IPS-18a (cell line): ENCODE measurements at regions not wholly inside any gene's neighbourhood (a gene's known extent, or its start where the extent isn't known, plus 50 kb on each side); places are given as distances from the start of the nearest gene placed in this dataset.

Experiments
- H3K27ac ChIP-seq: one replicate; pipeline ENCODE4 v1.5.1; 2013; ENCODE audit warnings: low read length
- H3K27me3 ChIP-seq: one replicate; pipeline ENCODE4 v1.6.1; 2013; ENCODE audit warnings: mild to moderate bottlenecking, low read length; ENCODE audit not compliant: control insufficient read depth, insufficient read depth
- H3K36me3 ChIP-seq: one replicate; pipeline ENCODE4 v1.6.1; 2013; ENCODE audit warnings: low read depth, low read length; ENCODE audit not compliant: control insufficient read depth
- H3K4me1 ChIP-seq: one replicate; pipeline ENCODE4 v1.6.1; 2013; ENCODE audit warnings: low read depth, low read length; ENCODE audit not compliant: control insufficient read depth
- H3K4me3 ChIP-seq: one replicate; pipeline ENCODE4 v1.5.1; 2013; ENCODE audit warnings: low read length
- H3K9ac ChIP-seq: one replicate; pipeline ENCODE4 v1.6.1; 2013; ENCODE audit warnings: mild to moderate bottlenecking, low read length, moderate library complexity
- H3K9me3 ChIP-seq: one replicate; pipeline ENCODE4 v1.6.1; 2013; ENCODE audit warnings: low read depth, low read length; ENCODE audit not compliant: control insufficient read depth

DNA sequence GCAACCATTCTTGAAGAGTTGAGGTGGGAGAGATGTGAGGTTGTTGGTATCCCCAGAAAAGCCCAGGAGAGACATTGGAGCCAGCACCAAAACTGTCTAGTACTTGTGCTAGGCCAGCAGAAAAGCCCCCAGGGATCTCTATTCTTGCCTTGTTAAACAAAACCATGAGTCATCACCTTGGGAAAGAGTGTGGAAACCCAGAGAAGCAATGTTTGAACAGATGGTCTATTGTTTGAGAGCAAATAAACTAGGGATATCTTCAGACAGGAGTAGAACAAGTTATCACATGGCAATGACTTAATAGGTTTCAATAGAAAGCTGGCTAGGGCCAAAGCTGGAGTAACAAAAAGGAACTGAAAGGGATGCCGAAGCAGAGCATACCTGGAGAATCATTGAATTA, 195.7 kb upstream of the CASK start:
- Histone ChIP-seq H3K36me3 (no peaks in the 10 kb centered on the region), H3K27me3 (no peaks in the 10 kb centered on the region), H3K9ac (no peak overlapping the region), H3K4me3 (no peak overlapping the region), H3K9me3 (peaks cover 8% of the 10 kb centered on the region), H3K4me1 (no peaks in the 10 kb centered on the region), H3K27ac (no peak overlapping the region)

DNA sequence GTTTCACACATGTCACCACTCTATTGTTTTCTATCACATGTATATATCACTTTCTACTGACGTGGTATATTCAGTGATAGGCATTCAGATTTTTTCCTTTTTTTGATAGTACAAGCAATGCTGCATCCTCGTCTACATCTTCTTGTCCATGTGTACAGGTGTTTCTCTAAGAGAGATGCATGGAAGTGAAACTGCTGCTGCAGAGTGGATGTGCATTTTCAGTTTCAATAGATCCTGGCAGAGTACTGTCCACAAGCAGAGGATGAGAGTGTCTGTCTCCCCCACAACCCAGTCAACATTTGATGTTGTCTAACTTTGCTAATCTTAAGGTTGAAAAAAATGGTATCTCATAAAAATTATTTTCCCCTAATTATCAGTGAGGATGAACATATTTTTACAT, 194.0 kb upstream of the CASK start:
- Histone ChIP-seq H3K36me3 (no peaks in the 10 kb centered on the region), H3K9me3 (peaks cover 8% of the 10 kb centered on the region), H3K9ac (no peak overlapping the region), H3K4me1 (no peaks in the 10 kb centered on the region), H3K27ac (no peak overlapping the region), H3K27me3 (no peaks in the 10 kb centered on the region), H3K4me3 (no peak overlapping the region)

DNA sequence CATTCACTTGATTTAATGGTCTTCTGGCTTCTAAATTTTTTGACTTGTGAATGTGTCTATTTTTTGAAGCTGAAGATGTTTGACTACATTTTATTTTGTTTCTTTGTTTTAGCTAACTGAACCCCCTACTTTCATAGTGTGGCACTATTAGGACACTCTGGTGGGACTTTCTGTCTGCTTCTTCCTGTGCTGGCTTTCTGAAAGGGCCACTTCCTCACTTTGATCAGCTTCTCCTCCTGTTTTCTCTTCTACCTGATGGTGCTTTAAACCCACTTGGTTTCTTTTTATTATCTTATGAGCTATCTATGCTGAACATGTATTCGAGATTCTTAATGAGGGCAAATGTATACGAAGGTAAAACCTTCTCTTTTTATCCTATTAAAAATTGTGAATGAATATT, 186.1 kb upstream of the CASK start:
- H3K36me3 ChIP-seq = no peaks in the 10 kb centered on the region
- no peak overlapping the region for H3K9ac ChIP-seq
- no peak overlapping the region for H3K4me3 ChIP-seq
- no peaks in the 10 kb centered on the region for H3K4me1 ChIP-seq
- peaks cover 14% of the 10 kb centered on the region for H3K9me3 ChIP-seq
- H3K27ac ChIP-seq = no peak overlapping the region
- H3K27me3 ChIP-seq = no peaks in the 10 kb centered on the region

DNA sequence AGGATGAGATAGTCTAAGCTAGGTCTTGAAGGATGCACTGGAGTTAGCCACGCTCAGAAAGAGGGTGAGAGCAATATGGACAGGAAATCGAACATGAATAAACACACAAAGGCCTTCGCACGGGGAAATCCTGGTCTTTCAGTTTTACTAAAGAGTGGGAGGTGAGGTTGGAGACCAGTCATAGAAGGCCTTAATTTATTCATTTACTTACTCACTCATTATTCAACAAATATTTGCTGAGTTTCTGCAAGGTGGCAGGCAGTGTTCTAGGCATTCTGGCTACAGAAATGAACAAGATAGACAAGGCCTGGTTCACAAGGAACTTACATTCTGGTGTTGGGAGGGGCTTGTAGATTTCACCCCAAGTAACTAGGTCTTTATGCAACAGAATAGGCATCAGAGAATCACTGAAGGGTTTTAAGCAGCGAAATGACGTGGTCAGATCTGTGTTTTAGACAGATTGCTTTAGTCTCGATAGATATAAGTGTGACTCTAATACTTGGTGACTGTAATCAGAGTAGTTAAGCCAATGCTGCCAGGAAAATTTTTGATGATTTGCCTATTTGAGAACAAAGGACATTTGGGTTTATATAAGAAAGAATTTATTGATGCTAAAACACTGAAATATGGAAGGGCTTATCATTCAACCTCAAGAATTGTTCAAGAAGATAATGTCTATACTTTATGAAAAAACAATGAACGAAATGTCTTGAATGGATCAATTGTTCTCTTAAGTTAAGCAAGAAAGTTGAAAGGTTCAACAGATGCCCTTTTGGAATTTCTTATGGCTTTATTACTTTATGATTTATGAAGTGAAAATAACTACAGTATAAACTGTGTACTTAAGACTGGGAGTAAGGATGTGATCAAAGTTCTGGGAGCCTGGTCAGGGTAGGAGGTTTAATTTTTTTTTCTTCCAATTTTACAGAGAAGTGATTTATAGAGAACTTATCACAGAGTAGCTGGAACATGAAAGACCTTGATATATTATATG, 184.4 kb upstream of the CASK start:
- Histone ChIP-seq H3K4me1 (no peaks in the 10 kb centered on the region), H3K4me3 (no peak overlapping the region), H3K36me3 (no peaks in the 10 kb centered on the region), H3K27ac (no peak overlapping the region), H3K27me3 (no peaks in the 10 kb centered on the region), H3K9me3 (peaks cover 14% of the 10 kb centered on the region), H3K9ac (no peak overlapping the region)

DNA sequence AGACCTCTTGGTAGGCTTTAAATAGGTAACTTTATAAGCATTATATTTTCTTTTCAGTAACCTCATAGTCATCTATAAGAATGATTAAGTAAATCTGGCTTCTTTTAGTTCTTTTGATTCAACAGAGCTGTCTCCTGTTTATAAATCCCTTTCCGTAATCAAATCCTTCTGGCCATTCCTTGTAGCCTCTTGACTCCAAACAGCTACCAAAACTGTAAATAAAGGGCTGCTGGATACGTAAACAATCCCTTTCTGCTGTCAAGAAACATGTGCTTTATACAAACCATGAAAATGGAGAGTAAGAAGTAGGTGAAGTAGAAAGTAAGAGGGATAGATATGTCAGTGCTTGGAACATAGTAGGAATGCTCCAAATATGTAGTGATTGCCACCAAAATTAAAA, 183.2 kb upstream of the CASK start:
- H3K36me3 ChIP-seq = no peaks in the 10 kb centered on the region
- no peak overlapping the region for H3K9ac ChIP-seq
- H3K9me3 ChIP-seq = peaks cover 9% of the 10 kb centered on the region

DNA sequence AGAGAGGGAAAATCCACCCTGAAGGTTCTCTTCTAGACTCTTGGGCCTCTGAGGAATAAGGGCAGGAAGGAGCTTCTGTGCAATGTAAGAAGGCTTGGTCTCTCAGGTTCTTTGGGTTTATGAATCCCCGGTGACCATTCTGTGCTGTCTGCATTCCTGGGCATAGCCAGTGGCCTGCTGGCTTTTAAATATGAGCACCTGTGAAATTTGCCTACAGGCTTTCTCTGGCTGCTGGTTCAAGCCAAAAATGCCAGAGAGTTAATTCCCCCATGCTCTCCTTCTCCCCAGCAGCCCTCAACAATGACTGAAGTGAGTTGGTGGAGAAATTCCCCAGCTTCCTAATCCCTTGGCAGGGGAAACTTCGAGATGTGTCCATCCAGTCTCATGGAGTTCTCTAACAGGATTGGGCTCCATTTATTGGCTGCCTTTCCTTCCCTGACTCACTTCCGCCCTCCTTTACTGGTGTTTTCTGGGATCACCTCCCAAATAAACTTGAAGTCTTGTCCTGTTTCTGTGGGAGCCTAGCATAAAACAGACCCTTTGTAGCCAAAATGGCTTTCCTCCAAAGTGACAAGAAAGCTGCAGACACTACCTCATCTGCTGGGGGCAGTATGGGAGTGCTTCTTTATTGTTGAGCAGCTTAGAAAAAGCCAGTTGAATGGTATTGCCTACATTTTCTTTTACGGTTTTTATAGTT, 179.4 kb upstream of the CASK start:
- H3K4me3 ChIP-seq = no peak overlapping the region
- H3K27ac ChIP-seq = no peak overlapping the region
- H3K4me1 ChIP-seq = no peaks in the 10 kb centered on the region
- H3K9me3 ChIP-seq = peaks cover 9% of the 10 kb centered on the region
- no peaks in the 10 kb centered on the region for H3K36me3 ChIP-seq
- H3K27me3 ChIP-seq = no peaks in the 10 kb centered on the region
- H3K9ac ChIP-seq = no peak overlapping the region

More for the DNA sequence above, 183.2 kb upstream of the CASK start:
- H3K4me1 ChIP-seq = no peaks in the 10 kb centered on the region
- no peaks in the 10 kb centered on the region for H3K27me3 ChIP-seq
- no peak overlapping the region for H3K27ac ChIP-seq
- H3K4me3 ChIP-seq = no peak overlapping the region

DNA sequence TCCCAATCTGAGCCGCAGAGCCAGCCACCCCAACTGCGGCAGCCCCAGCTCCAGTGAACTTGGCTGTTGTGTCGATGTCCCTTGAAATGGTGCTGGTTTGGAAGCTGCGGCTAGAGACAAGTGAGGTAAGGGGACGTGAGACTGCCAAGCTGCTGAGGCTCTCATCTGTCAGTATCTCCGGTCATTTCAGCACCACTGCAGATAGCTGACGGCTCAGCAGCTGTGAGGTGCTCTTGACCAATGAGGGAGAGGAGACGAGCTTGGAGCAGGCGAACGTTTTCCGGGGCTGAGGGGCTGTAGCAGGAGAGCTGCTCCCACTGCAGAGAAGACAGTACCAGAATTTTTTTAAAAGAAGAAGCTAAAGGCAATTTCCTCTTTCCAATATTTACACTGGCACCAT, 175.5 kb upstream of the CASK start:
- Histone ChIP-seq H3K27ac (no peak overlapping the region), H3K9me3 (peaks cover 13% of the 10 kb centered on the region), H3K4me1 (no peaks in the 10 kb centered on the region), H3K36me3 (no peaks in the 10 kb centered on the region), H3K4me3 (no peak overlapping the region), H3K9ac (no peak overlapping the region), H3K27me3 (no peaks in the 10 kb centered on the region)

DNA sequence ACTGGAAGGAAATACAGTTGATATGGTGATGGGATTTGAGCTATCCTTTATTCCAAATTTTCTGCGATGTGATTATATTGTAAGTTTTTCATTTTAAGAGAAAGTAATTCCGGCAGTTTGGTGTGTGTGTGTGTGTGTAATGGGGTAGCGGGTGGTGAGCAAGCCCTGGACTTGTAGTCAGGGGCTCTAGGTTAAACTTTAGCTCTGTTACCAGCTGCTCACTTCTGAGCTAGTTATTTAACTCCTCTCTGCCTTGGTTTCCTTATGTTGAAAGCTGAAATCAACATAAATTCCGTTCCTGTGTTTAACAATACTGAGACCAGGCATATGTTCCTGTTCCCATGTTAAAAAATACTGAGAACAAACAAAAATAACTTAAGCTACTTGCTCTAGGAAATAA, 174.1 kb upstream of the CASK start:
- H3K36me3 ChIP-seq = no peaks in the 10 kb centered on the region
- peaks cover 13% of the 10 kb centered on the region for H3K9me3 ChIP-seq
- no peak overlapping the region for H3K4me3 ChIP-seq
- no peaks in the 10 kb centered on the region for H3K27me3 ChIP-seq
- no peak overlapping the region for H3K27ac ChIP-seq
- H3K4me1 ChIP-seq = peaks cover 9% of the 10 kb centered on the region
- H3K9ac ChIP-seq = no peak overlapping the region

DNA sequence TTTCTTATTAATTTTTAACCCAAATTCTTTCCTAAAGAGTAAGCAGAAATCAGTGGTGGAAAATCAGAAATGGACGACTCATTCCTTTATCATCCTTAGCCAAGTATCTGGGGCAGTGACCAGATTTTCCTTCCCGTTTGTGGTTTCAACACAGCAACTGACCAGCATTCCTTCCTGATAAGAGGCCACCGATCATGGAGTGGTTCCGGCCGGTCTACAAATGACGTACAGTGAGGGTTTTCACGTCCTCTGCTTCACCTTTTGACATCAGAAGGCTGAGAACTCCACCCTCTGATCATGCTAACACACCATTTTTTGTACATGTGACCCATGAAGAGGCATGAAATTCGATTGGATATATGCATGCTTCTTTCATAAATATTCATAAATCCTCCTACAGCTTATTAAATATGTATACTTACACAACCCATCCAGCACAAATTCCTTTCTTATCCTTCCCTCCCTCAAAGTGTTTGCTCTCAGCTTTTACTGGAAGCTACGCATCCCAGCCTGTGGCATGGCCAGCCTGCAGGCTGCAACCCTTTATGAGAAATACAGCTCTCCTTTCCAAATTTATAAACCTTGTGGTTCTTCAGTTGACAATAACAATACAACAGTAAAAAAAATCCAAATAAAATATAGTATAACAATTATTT, 173.0 kb upstream of the CASK start:
- Histone ChIP-seq H3K36me3 (no peaks in the 10 kb centered on the region), H3K9me3 (peaks cover 13% of the 10 kb centered on the region), H3K27ac (no peak overlapping the region), H3K4me3 (no peak overlapping the region), H3K4me1 (peaks cover 11% of the 10 kb centered on the region), H3K27me3 (no peaks in the 10 kb centered on the region), H3K9ac (no peak overlapping the region)

DNA sequence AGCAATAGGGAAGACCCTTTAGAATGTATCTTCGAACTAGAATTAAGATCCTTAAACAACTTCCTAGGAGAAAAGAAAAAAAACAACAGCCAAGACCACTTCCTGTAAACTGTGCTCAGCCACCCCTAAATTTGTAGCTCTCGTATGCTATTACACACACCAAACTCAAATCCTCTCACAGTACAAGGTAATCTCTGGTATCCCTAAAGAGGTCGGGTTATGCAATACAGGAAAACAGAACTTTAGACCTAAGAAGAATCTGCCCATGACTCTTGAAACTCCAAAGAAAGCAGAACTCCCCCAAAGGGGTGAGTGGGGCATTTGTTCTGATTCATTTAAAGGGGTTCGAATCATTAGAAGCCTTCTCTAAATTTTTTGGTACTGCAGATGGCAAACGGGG, 170.9 kb upstream of the CASK start:
- Histone ChIP-seq H3K27ac (no peak overlapping the region), H3K4me3 (no peak overlapping the region), H3K9ac (no peak overlapping the region)

DNA sequence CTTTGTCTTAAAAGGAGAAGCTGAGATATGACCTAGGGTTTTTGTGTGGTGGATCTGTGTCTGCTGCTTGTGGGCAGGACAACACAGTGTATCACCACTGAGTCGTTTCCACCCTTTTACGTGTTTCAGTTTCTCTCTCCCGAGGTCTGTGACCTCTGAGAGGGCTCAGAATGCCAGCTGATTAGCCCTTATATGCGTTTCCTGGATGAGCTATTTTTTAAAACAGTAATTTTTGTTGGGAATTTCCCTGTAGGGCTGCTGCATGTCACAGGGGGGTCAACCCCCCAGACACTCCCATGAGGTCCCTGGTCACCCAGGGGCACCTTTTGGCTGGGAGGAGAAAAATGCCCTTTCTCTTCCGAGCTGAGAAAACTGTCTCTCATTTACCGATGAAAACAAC, 170.4 kb upstream of the CASK start:
- peaks cover 35% of the 10 kb centered on the region for H3K4me1 ChIP-seq
- no peak overlapping the region for H3K27ac ChIP-seq
- no peaks in the 10 kb centered on the region for H3K36me3 ChIP-seq
- H3K4me3 ChIP-seq = no peak overlapping the region
- no peak overlapping the region for H3K9ac ChIP-seq
- H3K27me3 ChIP-seq = no peaks in the 10 kb centered on the region
- peaks cover 22% of the 10 kb centered on the region for H3K9me3 ChIP-seq

More for the DNA sequence above, 170.9 kb upstream of the CASK start:
- peaks cover 30% of the 10 kb centered on the region for H3K4me1 ChIP-seq
- H3K9me3 ChIP-seq = peaks cover 21% of the 10 kb centered on the region
- no peaks in the 10 kb centered on the region for H3K36me3 ChIP-seq
- H3K27me3 ChIP-seq = no peaks in the 10 kb centered on the region
